ENCODE measurements at regions not wholly inside any gene's neighbourhood (a gene's known extent, or its start where the extent isn't known, plus 50 kb on each side); places are given as distances from the start of the nearest gene placed in this dataset.
A peak's percentile ranks its signal among the peaks of the same experiment; 100 is the strongest.

DNA sequence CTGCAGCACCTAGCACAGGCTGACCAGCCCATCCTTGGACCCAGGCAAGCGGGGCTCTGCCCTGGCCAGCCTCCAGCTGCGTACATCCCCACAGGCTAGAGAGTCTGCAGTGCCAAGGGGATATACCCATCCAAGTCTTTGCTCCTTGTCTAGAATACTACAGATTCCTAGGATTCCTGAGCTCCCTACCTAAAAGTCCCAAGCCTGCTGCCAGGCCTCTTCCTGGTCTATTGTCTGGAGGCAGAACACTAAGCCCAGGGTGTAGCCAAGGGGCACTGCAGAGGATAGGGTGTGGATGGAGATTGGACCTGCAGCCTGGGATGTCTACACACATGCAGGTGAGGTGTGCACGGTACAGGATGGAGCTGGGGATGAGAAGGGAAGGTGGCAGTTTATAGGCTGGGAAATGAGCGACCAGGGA is 90.0 kb upstream of the SIRPA start:
- TF ChIP-seq POLR2A (IDR thresholded peaks at IDR 0.05): no peak
- TF ChIP-seq, protein P1, sequence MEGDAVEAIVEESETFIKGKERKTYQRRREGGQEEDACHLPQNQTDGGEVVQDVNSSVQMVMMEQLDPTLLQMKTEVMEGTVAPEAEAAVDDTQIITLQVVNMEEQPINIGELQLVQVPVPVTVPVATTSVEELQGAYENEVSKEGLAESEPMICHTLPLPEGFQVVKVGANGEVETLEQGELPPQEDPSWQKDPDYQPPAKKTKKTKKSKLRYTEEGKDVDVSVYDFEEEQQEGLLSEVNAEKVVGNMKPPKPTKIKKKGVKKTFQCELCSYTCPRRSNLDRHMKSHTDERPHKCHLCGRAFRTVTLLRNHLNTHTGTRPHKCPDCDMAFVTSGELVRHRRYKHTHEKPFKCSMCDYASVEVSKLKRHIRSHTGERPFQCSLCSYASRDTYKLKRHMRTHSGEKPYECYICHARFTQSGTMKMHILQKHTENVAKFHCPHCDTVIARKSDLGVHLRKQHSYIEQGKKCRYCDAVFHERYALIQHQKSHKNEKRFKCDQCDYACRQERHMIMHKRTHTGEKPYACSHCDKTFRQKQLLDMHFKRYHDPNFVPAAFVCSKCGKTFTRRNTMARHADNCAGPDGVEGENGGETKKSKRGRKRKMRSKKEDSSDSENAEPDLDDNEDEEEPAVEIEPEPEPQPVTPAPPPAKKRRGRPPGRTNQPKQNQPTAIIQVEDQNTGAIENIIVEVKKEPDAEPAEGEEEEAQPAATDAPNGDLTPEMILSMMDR (IDR thresholded peaks at IDR 0.05 in 4 of 5, conservative IDR thresholded peaks at IDR 0.05 in 1 of 5): no peak
- intact Hi-C loops (cut with DNase I; ENCODE audit: low total_unique reads): no loop called here
- no peak overlapping the region for H3K27ac ChIP-seq
- peaks cover 12 to 23% of the 10 kb centered on the region in 2 donors for H3K4me1 ChIP-seq
- no peaks in the 10 kb centered on the region for H3K9me3 ChIP-seq
- no peak overlapping the region for H3K4me3 ChIP-seq
- no peaks in the 10 kb centered on the region for H3K36me3 ChIP-seq
- ATAC-seq (no peak), DNase-seq (no peak)
- H3K27me3 ChIP-seq: no peaks in the 10 kb centered on the region
- in situ Hi-C loops (cut with MboI; ENCODE audit: low sequenced_read_pairs in 4 of 4): loop anchor here in 2 of 4 donors (10.0 to 25.0 kb wide), 2 partner anchors 132 to 160 kb away; no protein-coding TSS in a partner anchor

DNA sequence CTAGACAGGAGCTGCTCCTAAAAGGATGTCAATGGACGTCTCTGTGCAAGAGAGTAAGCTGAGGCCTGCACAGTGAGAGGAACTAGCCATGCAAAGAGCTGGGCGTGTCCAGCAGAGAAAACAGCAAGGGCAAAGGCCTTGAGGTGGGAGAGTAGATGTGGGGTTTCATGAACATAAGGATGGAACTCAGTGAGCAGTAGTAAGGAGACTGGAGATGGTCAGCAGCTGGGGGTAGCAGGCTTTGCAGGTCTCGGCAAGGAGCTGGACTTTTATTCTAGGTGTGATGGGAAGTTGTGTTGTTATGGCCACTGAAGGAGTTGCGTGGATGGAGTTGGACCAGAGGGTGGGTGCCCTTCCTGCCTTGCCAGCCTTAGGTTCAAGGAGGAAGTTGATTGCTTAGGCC is 90.7 kb upstream of the SIRPA start:
- Histone ChIP-seq H3K9me3 (no peaks in the 10 kb centered on the region), H3K4me1 (peaks cover 12 to 23% of the 10 kb centered on the region in 2 donors), H3K27ac (no peak overlapping the region), H3K27me3 (no peaks in the 10 kb centered on the region), H3K4me3 (no peak overlapping the region), H3K36me3 (no peaks in the 10 kb centered on the region)
- no peak for ATAC-seq
- intact Hi-C loops (cut with DNase I; ENCODE audit: low total_unique reads) (loop anchor here (5.0 kb wide), 1 partner anchor 143 kb away; no protein-coding TSS in a partner anchor), in situ Hi-C loops (cut with MboI; ENCODE audit: low sequenced_read_pairs in 4 of 4) (loop anchor here in 2 of 4 donors (10.0 to 25.0 kb wide), 2 partner anchors 133 to 160 kb away; no protein-coding TSS in a partner anchor)
- TF ChIP-seq, protein P1 (IDR thresholded peaks at IDR 0.05 in 4 of 5, conservative IDR thresholded peaks at IDR 0.05 in 1 of 5): no peak
- no peak for TF ChIP-seq POLR2A (IDR thresholded peaks at IDR 0.05)
- no peak for DNase-seq

DNA sequence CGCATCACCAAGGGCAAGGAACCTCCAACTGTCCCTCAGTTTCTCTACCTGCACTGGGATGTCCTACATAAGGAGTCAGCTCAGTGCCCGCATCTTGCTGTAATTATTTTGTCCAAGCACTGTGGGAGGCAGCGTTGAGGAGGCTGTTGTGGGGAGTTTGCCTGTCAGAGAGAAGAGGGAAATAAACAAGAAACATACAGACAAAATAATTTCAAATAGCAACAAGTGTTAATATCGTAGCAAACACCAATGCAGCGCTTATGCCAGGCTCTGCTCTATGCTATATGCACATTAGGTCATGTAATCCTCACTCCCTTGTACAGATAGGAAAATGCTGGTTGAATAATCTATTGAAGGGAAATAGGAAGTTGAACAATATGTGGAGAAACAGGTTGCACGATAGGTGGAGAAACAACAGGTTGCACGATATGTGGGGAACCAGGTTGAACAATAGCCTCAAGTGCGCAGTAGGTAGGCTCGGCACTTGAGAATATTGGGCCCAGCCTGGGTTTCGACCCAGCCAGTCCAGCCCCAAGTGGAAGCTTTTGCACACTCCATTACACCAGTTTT is 91.2 kb upstream of the SIRPA start:
- Histone ChIP-seq H3K27me3 (no peaks in the 10 kb centered on the region), H3K27ac (peak overlapping the region in 3 of 4 donors; percentile 30 to 63 (median 38)), H3K9me3 (no peaks in the 10 kb centered on the region), H3K4me3 (peak overlapping the region; percentile 50 to 63 (median 58)), H3K4me1 (peaks cover 12 to 23% of the 10 kb centered on the region in 2 donors), H3K36me3 (no peaks in the 10 kb centered on the region)
- ATAC-seq (no peak), DNase-seq (no peak)
- in situ Hi-C loops (cut with MboI; ENCODE audit: low sequenced_read_pairs in 4 of 4) (loop anchor here in 2 of 4 donors (10.0 to 25.0 kb wide), 2 partner anchors 133 to 161 kb away; no protein-coding TSS in a partner anchor), intact Hi-C loops (cut with DNase I; ENCODE audit: low total_unique reads) (loop anchor here (1.0 to 5.0 kb wide), 3 partner anchors 77 to 143 kb away; partner anchors contain the start of gene SIRPA)
- TF ChIP-seq, protein P1 (IDR thresholded peaks at IDR 0.05 in 4 of 5, conservative IDR thresholded peaks at IDR 0.05 in 1 of 5): no peak
- TF ChIP-seq POLR2A (IDR thresholded peaks at IDR 0.05): no peak

DNA sequence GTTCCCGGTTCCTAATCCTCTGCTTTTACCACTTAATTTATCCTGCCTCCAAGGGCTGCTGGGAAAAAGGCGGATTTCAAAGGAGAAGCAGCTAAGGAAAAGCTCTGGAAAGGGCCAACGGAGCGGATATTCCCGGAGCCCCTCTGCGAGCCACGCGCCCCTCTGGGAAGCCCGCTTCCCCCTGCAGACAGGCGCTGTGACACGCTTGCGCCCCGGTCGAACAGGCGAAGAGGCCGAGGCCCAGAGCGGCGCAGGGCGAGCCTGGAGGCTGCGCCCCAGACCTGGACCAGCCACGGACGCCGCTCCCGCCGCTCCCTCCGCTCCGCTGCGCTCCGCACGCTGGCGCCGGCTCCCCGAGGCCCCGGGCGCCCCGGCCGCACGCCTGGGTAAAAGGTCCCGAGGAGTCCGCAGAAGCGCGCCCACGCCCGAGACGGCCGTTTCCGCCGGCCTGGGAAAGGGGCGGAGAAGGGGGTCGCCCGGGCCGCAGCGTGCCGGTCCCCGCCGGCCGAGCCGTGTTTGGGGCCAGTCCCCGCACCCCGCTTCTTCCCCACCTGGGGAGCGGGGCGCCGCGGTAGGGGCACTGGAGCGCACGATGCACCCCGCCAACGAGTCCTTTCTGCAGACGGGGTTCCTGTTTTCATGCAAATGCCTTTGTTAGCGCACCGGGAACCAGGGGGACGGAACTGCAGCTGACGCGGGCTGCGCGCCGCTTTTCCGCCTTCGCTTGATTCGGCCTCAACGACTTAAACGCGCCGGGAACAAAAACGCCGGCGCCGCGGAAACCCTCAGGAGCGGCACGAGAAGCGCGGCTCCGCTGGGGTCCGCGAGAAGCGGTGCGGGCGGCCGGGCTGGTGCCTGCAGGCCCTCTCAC is 91.9 kb upstream of the SIRPA start:
- in situ Hi-C loops (cut with MboI; ENCODE audit: low sequenced_read_pairs in 4 of 4): loop anchor here in 2 of 4 donors (10.0 to 25.0 kb wide), 2 partner anchors 134 to 162 kb away; no protein-coding TSS in a partner anchor

More for the DNA sequence above, 91.9 kb upstream of the SIRPA start:
- Histone ChIP-seq H3K36me3 (no peaks in the 10 kb centered on the region), H3K4me3 (peak overlapping the region; percentile 50 to 63 (median 58)), H3K27ac (peak overlapping the region in 3 of 4 donors; percentile 30 to 63 (median 38)), H3K9me3 (no peaks in the 10 kb centered on the region), H3K4me1 (peaks cover 12 to 23% of the 10 kb centered on the region in 2 donors), H3K27me3 (no peaks in the 10 kb centered on the region)
- ATAC-seq: peak; percentile 20 to 57
- DNase-seq: peak in 1 of 2 donors; percentile 28
- intact Hi-C loops (cut with DNase I; ENCODE audit: low total_unique reads): loop anchor here (1.0 to 5.0 kb wide), 3 partner anchors 78 to 144 kb away; partner anchors contain the start of gene SIRPA
- peak in 1 of 2 donors; percentile 36 for TF ChIP-seq POLR2A (IDR thresholded peaks at IDR 0.05)
- TF ChIP-seq, protein P1 (IDR thresholded peaks at IDR 0.05 in 4 of 5, conservative IDR thresholded peaks at IDR 0.05 in 1 of 5): no peak

Measured in gastrocnemius medialis (tissue), 4 donors.